Gastroesophageal sphincter (tissue), 4 donors: ENCODE measurements at regions not wholly inside any gene's neighbourhood (a gene's known extent, or its start where the extent isn't known, plus 50 kb on each side); places are given as distances from the start of the nearest gene placed in this dataset.

Source experiments
- ATAC-seq: fragments of 150-250 bp; one replicate; pipeline ENCODE4 v1.9.1; 2016; ENCODE audit warnings: mild to moderate bottlenecking, moderate library complexity
- H3K27ac ChIP-seq, 4 donors: fragments of 200-600 bp; sonication (generic) in 3 of 4; 1 replicate in 3 of 4; 2 replicates in 1 of 4; pipeline ENCODE4 v1.5.1; 2016 to 2019
- H3K27me3 ChIP-seq: fragments of 200-600 bp; sonication (generic); one replicate; pipeline ENCODE4 v1.5.1; 2019
- H3K36me3 ChIP-seq, 2 donors: fragments of 200-600 bp; sonication (generic); one replicate each; pipeline ENCODE4 v1.5.1; 2019; ENCODE audit warnings: control low read depth in 1 of 2
- H3K4me1 ChIP-seq, 3 donors: fragments of 200-600 bp; sonication (generic); 1 replicate in 2 of 3; 2 replicates in 1 of 3; pipeline ENCODE4 v1.5.1; 2016 to 2019; ENCODE audit warnings: control low read depth in 2 of 3
- H3K4me3 ChIP-seq, 2 donors: fragments of 200-600 bp; sonication (generic); one replicate each; pipeline ENCODE4 v1.5.1; 2019; ENCODE audit warnings: mild to moderate bottlenecking in 1 of 2, moderate library complexity in 1 of 2
- H3K9me3 ChIP-seq, 3 donors: fragments of 200-600 bp; sonication (generic); one replicate each; pipeline ENCODE4 v1.5.1; 2017 to 2019; ENCODE audit warnings: control low read depth in 2 of 3
- CTCF ChIP-seq, 4 experiments: fragments of 200-600 bp in 2 of 4; fragments of 450-650 bp in 2 of 4; sonication (generic) in 1 of 4; IDR thresholded peaks; one replicate each; pipeline ENCODE4 v1.5.1; 2017 to 2019; ENCODE audit warnings: antibody characterized with exemption in 4 of 4, mild to moderate bottlenecking in 2 of 4, moderate library complexity in 2 of 4
- EP300 ChIP-seq: sonication (generic); formaldehyde crosslinking; IDR thresholded peaks from one replicate; pipeline ENCODE4 v1.6.1; 2017; ENCODE audit warnings: antibody characterized with exemption, mild to moderate bottlenecking
- POLR2A ChIP-seq, 2 donors: fragments of 450-650 bp; IDR thresholded peaks; one replicate each; pipeline ENCODE4 v1.6.1; 2017; ENCODE audit warnings: antibody characterized with exemption in 2 of 2, mild to moderate bottlenecking in 2 of 2, moderate library complexity in 1 of 2
- POLR2AphosphoS5 ChIP-seq: sonication (generic); formaldehyde crosslinking; IDR thresholded peaks from one replicate; pipeline ENCODE4 v1.6.1; 2017; ENCODE audit warnings: antibody characterized with exemption
- WGBS, 2 donors: methylation state at CpG; one replicate each; pipeline ENCODE4 v1.1.5; 2018; ENCODE audit warnings: low coverage in 1 of 2; 5-methylcytosine and 5-hydroxymethylcytosine counted together

GRCh38 chr9:2311920-2312319 is 296.8 kb downstream of the SMARCA2 start:
- H3K36me3 ChIP-seq, result no peaks in the 10 kb centered on the region
- H3K4me1 ChIP-seq, result no peaks in the 10 kb centered on the region
- H3K4me3 ChIP-seq, result no peak overlapping the region
- ATAC-seq, result no peak
- peaks cover 0 to 66% (median 0%) of the 10 kb centered on the region in 3 donors for H3K9me3 ChIP-seq
- no peak overlapping the region for H3K27ac ChIP-seq
- no peaks in the 10 kb centered on the region for H3K27me3 ChIP-seq
- TF ChIP-seq CTCF (IDR thresholded peaks at IDR 0.05) (no peak), EP300 (no peak), POLR2AphosphoS5 (no peak), POLR2A (IDR thresholded peaks at IDR 0.05) (no peak)

DNA sequence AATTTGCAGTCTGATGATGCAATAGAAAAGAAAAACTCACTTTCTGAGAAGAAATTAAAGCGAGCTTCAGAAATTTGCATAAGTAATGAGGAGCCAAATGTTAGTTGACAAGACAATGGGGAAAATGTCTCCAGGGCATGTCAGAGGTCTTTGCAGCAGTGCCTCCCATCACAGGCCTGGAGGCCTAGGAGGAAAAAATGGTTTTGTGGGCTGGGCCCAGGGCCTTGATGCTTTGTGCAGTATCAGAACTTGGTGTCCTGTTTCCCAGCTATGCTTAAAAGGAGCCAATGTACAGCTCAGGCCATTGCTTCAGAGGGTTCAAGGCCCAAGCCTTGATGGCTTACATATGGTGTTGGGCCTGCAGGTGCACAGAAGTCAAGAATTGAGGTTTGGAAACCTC is 298.4 kb downstream of the SMARCA2 start:
- no peaks in the 10 kb centered on the region for H3K4me1 ChIP-seq
- no peak for ATAC-seq
- H3K27me3 ChIP-seq, result no peaks in the 10 kb centered on the region
- WGBS, 2 donors, result 67 to 92% methylated on average over 1 of the region's 1 CpG
- no peak overlapping the region for H3K4me3 ChIP-seq
- no peak overlapping the region for H3K27ac ChIP-seq
- H3K9me3 ChIP-seq, result peaks cover 0 to 67% (median 0%) of the 10 kb centered on the region in 3 donors
- TF ChIP-seq POLR2A (IDR thresholded peaks at IDR 0.05), result no peak
- no peak for TF ChIP-seq EP300
- no peak for TF ChIP-seq CTCF (IDR thresholded peaks at IDR 0.05)
- no peak for TF ChIP-seq POLR2AphosphoS5
- no peaks in the 10 kb centered on the region for H3K36me3 ChIP-seq

DNA sequence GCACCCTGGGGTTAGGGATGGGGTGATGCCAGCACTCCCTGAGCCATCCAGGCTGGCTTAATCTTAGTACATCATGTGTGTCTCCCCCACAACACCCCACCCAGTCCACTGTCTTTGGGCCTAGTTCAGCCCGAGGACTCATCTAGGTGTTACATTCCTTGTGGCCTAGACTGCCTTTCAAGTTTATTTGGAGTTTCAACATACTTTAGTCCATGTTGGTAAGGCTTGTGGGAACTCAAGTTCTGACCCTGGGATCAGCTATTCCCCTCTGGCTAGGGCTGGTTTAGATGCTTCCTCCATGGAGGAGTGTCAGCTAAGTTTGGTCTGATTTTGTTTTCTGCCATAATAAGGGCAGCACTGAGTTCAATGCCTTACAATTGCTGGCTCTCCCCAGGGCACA is 302.4 kb downstream of the SMARCA2 start:
- no peaks in the 10 kb centered on the region for H3K36me3 ChIP-seq
- peaks cover 0 to 44% (median 0%) of the 10 kb centered on the region in 3 donors for H3K9me3 ChIP-seq
- TF ChIP-seq POLR2A (IDR thresholded peaks at IDR 0.05) (no peak), POLR2AphosphoS5 (no peak), EP300 (no peak), CTCF (IDR thresholded peaks at IDR 0.05) (no peak)
- H3K27ac ChIP-seq, result no peak overlapping the region
- no peaks in the 10 kb centered on the region for H3K27me3 ChIP-seq
- no peaks in the 10 kb centered on the region for H3K4me1 ChIP-seq
- 86% methylated on average over 1 of the region's 1 CpG; no CpG with 5 or more reads in 1 of the 2 donors for WGBS, 2 donors
- ATAC-seq, result no peak
- H3K4me3 ChIP-seq, result no peak overlapping the region

DNA sequence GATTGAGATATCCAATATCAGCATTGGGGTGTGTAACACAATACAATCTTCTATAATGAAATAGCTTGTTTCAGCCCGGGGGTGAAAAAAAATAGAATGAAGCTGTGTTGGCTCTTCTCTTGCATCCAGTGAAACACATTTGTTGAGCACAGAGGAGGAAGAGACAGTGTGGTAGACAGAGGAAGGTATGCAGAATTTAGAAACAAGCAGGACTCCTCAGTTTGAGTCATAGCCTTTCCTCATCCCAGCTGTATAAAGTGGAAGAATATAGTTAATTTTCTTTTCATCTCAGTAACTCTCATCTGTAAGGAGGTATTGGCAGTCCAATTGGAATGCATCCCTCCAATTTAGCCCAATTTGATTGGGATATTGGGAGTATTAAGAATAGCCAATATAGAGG is 302.2 kb upstream of the VLDLR start:
- H3K27me3 ChIP-seq, result no peaks in the 10 kb centered on the region
- ATAC-seq, result no peak
- no peaks in the 10 kb centered on the region for H3K36me3 ChIP-seq
- H3K4me3 ChIP-seq, result no peak overlapping the region
- H3K9me3 ChIP-seq, result peaks cover 0 to 26% (median 0%) of the 10 kb centered on the region in 3 donors
- H3K27ac ChIP-seq, result no peak overlapping the region
- TF ChIP-seq POLR2AphosphoS5 (no peak), EP300 (no peak), CTCF (IDR thresholded peaks at IDR 0.05) (no peak), POLR2A (IDR thresholded peaks at IDR 0.05) (no peak)
- WGBS, 2 donors, result 79% methylated on average over 1 of the region's 1 CpG; no CpG with 5 or more reads in 1 of the 2 donors
- H3K4me1 ChIP-seq, result no peaks in the 10 kb centered on the region

- Histone ChIP-seq H3K4me3 (no peak overlapping the region), H3K36me3 (no peaks in the 10 kb centered on the region), H3K9me3 (peaks cover 0 to 19% (median 0%) of the 10 kb centered on the region in 3 donors), H3K27ac (no peak overlapping the region), H3K4me1 (no peaks in the 10 kb centered on the region), H3K27me3 (no peaks in the 10 kb centered on the region)
- ATAC-seq, result no peak
- no peak for TF ChIP-seq CTCF (IDR thresholded peaks at IDR 0.05)
- no peak for TF ChIP-seq POLR2A (IDR thresholded peaks at IDR 0.05)
- TF ChIP-seq POLR2AphosphoS5, result no peak
- no peak for TF ChIP-seq EP300
- WGBS, 2 donors, result 87 to 90% methylated on average over 2 to 5 of the region's 5 CpGs
Measured at GRCh38 chr9:2320114-2320513, 301.5 kb upstream of the VLDLR start.
